ENCODE measurements at regions not wholly inside any gene's neighbourhood (a gene's known extent, or its start where the extent isn't known, plus 50 kb on each side); places are given as distances from the start of the nearest gene placed in this dataset.
A peak's percentile ranks its signal among the peaks of the same experiment; 100 is the strongest.

- 96% methylated on average over 5 of the region's 5 CpGs for WGBS
- Histone ChIP-seq H3K14ac (ENCODE audit: low read length in 2 of 2) (no peak overlapping the region), H3K9me3 (ENCODE audit: control insufficient read depth, low read length) (no peaks in the 10 kb centered on the region), H3K4me2 (ENCODE audit: low read length, poor library complexity, severe bottlenecking) (no peak overlapping the region), H3K18ac (ENCODE audit: low read depth in 1 of 2, low read length in 2 of 2) (no peak overlapping the region), H3K79me1 (replicated peaks; ENCODE audit: low read length, poor library complexity, severe bottlenecking) (no peaks in the 10 kb centered on the region), H3K23ac (ENCODE audit: low read length in 2 of 2) (no peak overlapping the region), H3K4ac (ENCODE audit: low read depth in 1 of 2, low read length in 2 of 2) (peak overlapping the region in 1 of 2 experiments; percentile 11), H2AFZ (ENCODE audit: low read depth, low read length) (no peak overlapping the region), H2BK5ac (ENCODE audit: low read depth, low read length, poor library complexity, severe bottlenecking) (no peak overlapping the region), H2AK5ac (ENCODE audit: low read length, severe bottlenecking) (no peak overlapping the region), H4K91ac (ENCODE audit: low read length) (no peak overlapping the region), H3K4me3 (ENCODE audit: insufficient read depth in 1 of 2, low read depth in 1 of 2, low read length in 2 of 2) (no peak overlapping the region), H2BK120ac (ENCODE audit: low read depth, low read length) (no peak overlapping the region), H2BK12ac (ENCODE audit: low read length in 2 of 2) (no peak overlapping the region), H2BK15ac (ENCODE audit: low read depth, poor library complexity, severe bottlenecking) (no peak overlapping the region), H3K27me3 (ENCODE audit: control insufficient read depth in 1 of 2, insufficient read depth in 1 of 2, low read length in 2 of 2) (no peaks in the 10 kb centered on the region), H3K36me3 (ENCODE audit: control insufficient read depth in 1 of 2, insufficient read depth in 2 of 2, low read depth in 1 of 2, low read length in 2 of 2) (no peaks in the 10 kb centered on the region), H4K8ac (ENCODE audit: low read length) (no peak overlapping the region), H3K4me1 (ENCODE audit: control insufficient read depth, insufficient read depth, low read depth, low read length) (peaks cover 2% of the 10 kb centered on the region), H3K27ac (ENCODE audit: low read length, poor library complexity, severe bottlenecking) (no peak overlapping the region), H3K9ac (ENCODE audit: low read length) (no peak overlapping the region)
- no peak for DNase-seq
Observed at GRCh38 chr9:22206833-22207232, 197.7 kb upstream of the CDKN2B start.

- no peak for DNase-seq
- H2AFZ ChIP-seq (ENCODE audit: low read depth, low read length), result no peak overlapping the region
- peak overlapping the region; percentile 49 for H4K8ac ChIP-seq (ENCODE audit: low read length)
Observed at GRCh38 chr9:22208846-22209585, 199.9 kb upstream of the CDKN2B start.

GRCh38 chr9:22210262-22210661 lies 201.2 kb upstream of the CDKN2B start:
- Histone ChIP-seq H2BK120ac (ENCODE audit: low read depth, low read length) (no peak overlapping the region), H3K4me2 (ENCODE audit: low read length, poor library complexity, severe bottlenecking) (no peak overlapping the region), H3K9ac (ENCODE audit: low read length) (no peak overlapping the region), H3K4ac (ENCODE audit: low read depth in 1 of 2, low read length in 2 of 2) (peak overlapping the region in 1 of 2 experiments; percentile 73), H2AK5ac (ENCODE audit: low read length, severe bottlenecking) (peak overlapping the region; percentile 20), H3K23ac (ENCODE audit: low read length in 2 of 2) (no peak overlapping the region), H3K79me1 (replicated peaks; ENCODE audit: low read length, poor library complexity, severe bottlenecking) (no peaks in the 10 kb centered on the region), H2AFZ (ENCODE audit: low read depth, low read length) (no peak overlapping the region), H3K36me3 (ENCODE audit: control insufficient read depth in 1 of 2, insufficient read depth in 2 of 2, low read depth in 1 of 2, low read length in 2 of 2) (no peaks in the 10 kb centered on the region), H3K27ac (ENCODE audit: low read length, poor library complexity, severe bottlenecking) (peak overlapping the region; percentile 10), H3K18ac (ENCODE audit: low read depth in 1 of 2, low read length in 2 of 2) (peak overlapping the region; percentile 34 to 48), H2BK12ac (ENCODE audit: low read length in 2 of 2) (peak overlapping the region in 1 of 2 experiments; percentile 63), H3K14ac (ENCODE audit: low read length in 2 of 2) (no peak overlapping the region), H3K4me1 (ENCODE audit: control insufficient read depth, insufficient read depth, low read depth, low read length) (peaks cover 2% of the 10 kb centered on the region), H3K27me3 (ENCODE audit: control insufficient read depth in 1 of 2, insufficient read depth in 1 of 2, low read length in 2 of 2) (no peaks in the 10 kb centered on the region), H4K8ac (ENCODE audit: low read length) (no peak overlapping the region), H3K4me3 (ENCODE audit: insufficient read depth in 1 of 2, low read depth in 1 of 2, low read length in 2 of 2) (no peak overlapping the region), H4K91ac (ENCODE audit: low read length) (no peak overlapping the region), H3K9me3 (ENCODE audit: control insufficient read depth, low read length) (no peaks in the 10 kb centered on the region), H2BK15ac (ENCODE audit: low read depth, poor library complexity, severe bottlenecking) (no peak overlapping the region), H2BK5ac (ENCODE audit: low read depth, low read length, poor library complexity, severe bottlenecking) (no peak overlapping the region)
- 5% methylated on average over 1 of the region's 1 CpG for WGBS
- DNase-seq, result peak; percentile 50

More at GRCh38 chr9:22208846-22209585, 199.9 kb upstream of the CDKN2B start:
- H3K9ac ChIP-seq (ENCODE audit: low read length), result peak overlapping the region; percentile 46
- H2BK12ac ChIP-seq (ENCODE audit: low read length in 2 of 2), result peak overlapping the region in 1 of 2 experiments; percentile 51
- peak overlapping the region; percentile 19 for H2BK5ac ChIP-seq (ENCODE audit: low read depth, low read length, poor library complexity, severe bottlenecking)
- H3K23ac ChIP-seq (ENCODE audit: low read length in 2 of 2), result no peak overlapping the region
- peak overlapping the region; percentile 52 for H2BK120ac ChIP-seq (ENCODE audit: low read depth, low read length)
- no peak overlapping the region for H4K91ac ChIP-seq (ENCODE audit: low read length)
- H3K27ac ChIP-seq (ENCODE audit: low read length, poor library complexity, severe bottlenecking), result peak overlapping the region; percentile 62
- H3K36me3 ChIP-seq (ENCODE audit: control insufficient read depth in 1 of 2, insufficient read depth in 2 of 2, low read depth in 1 of 2, low read length in 2 of 2), result no peaks in the 10 kb centered on the region
- peaks cover 2% of the 10 kb centered on the region for H3K4me1 ChIP-seq (ENCODE audit: control insufficient read depth, insufficient read depth, low read depth, low read length)
- no peaks in the 10 kb centered on the region for H3K79me1 ChIP-seq (replicated peaks; ENCODE audit: low read length, poor library complexity, severe bottlenecking)
- no CpG with 5 or more reads among the region's 1 CpG for WGBS
- H3K27me3 ChIP-seq (ENCODE audit: control insufficient read depth in 1 of 2, insufficient read depth in 1 of 2, low read length in 2 of 2), result no peaks in the 10 kb centered on the region
- H2AK5ac ChIP-seq (ENCODE audit: low read length, severe bottlenecking), result peak overlapping the region; percentile 59
- peak overlapping the region; percentile 77 for H2BK15ac ChIP-seq (ENCODE audit: low read depth, poor library complexity, severe bottlenecking)
- H3K4ac ChIP-seq (ENCODE audit: low read depth in 1 of 2, low read length in 2 of 2), result peak overlapping the region in 1 of 2 experiments; percentile 73
- peak overlapping the region in 1 of 2 experiments; percentile 54 for H3K4me3 ChIP-seq (ENCODE audit: insufficient read depth in 1 of 2, low read depth in 1 of 2, low read length in 2 of 2)
- H3K9me3 ChIP-seq (ENCODE audit: control insufficient read depth, low read length), result no peaks in the 10 kb centered on the region
- peak overlapping the region; percentile 40 to 72 for H3K18ac ChIP-seq (ENCODE audit: low read depth in 1 of 2, low read length in 2 of 2)
- H3K4me2 ChIP-seq (ENCODE audit: low read length, poor library complexity, severe bottlenecking), result no peak overlapping the region
- no peak overlapping the region for H3K14ac ChIP-seq (ENCODE audit: low read length in 2 of 2)

- Histone ChIP-seq H3K4me1 (ENCODE audit: control insufficient read depth, insufficient read depth, low read depth, low read length) (peaks cover 2% of the 10 kb centered on the region), H3K18ac (ENCODE audit: low read depth in 1 of 2, low read length in 2 of 2) (no peak overlapping the region), H4K8ac (ENCODE audit: low read length) (no peak overlapping the region), H3K27me3 (ENCODE audit: control insufficient read depth in 1 of 2, insufficient read depth in 1 of 2, low read length in 2 of 2) (no peaks in the 10 kb centered on the region), H3K4ac (ENCODE audit: low read depth in 1 of 2, low read length in 2 of 2) (no peak overlapping the region), H2BK120ac (ENCODE audit: low read depth, low read length) (no peak overlapping the region), H3K9me3 (ENCODE audit: control insufficient read depth, low read length) (no peaks in the 10 kb centered on the region), H2BK15ac (ENCODE audit: low read depth, poor library complexity, severe bottlenecking) (no peak overlapping the region), H3K14ac (ENCODE audit: low read length in 2 of 2) (no peak overlapping the region), H2BK5ac (ENCODE audit: low read depth, low read length, poor library complexity, severe bottlenecking) (no peak overlapping the region), H3K4me2 (ENCODE audit: low read length, poor library complexity, severe bottlenecking) (no peak overlapping the region), H4K91ac (ENCODE audit: low read length) (no peak overlapping the region), H2AK5ac (ENCODE audit: low read length, severe bottlenecking) (no peak overlapping the region), H2BK12ac (ENCODE audit: low read length in 2 of 2) (no peak overlapping the region), H3K27ac (ENCODE audit: low read length, poor library complexity, severe bottlenecking) (peak overlapping the region; percentile 93), H3K9ac (ENCODE audit: low read length) (peak overlapping the region; percentile 71), H3K79me1 (replicated peaks; ENCODE audit: low read length, poor library complexity, severe bottlenecking) (no peaks in the 10 kb centered on the region), H3K4me3 (ENCODE audit: insufficient read depth in 1 of 2, low read depth in 1 of 2, low read length in 2 of 2) (no peak overlapping the region), H3K36me3 (ENCODE audit: control insufficient read depth in 1 of 2, insufficient read depth in 2 of 2, low read depth in 1 of 2, low read length in 2 of 2) (no peaks in the 10 kb centered on the region), H2AFZ (ENCODE audit: low read depth, low read length) (no peak overlapping the region), H3K23ac (ENCODE audit: low read length in 2 of 2) (no peak overlapping the region)
- 88% methylated on average over 2 of the region's 2 CpGs for WGBS
- no peak for DNase-seq
Observed at GRCh38 chr9:22210936-22211335, 201.8 kb upstream of the CDKN2B start.

All from mesenchymal stem cell (in vitro differentiated cells and primary cell).